ENCODE measurements at regions not wholly inside any gene's neighbourhood (a gene's known extent, or its start where the extent isn't known, plus 50 kb on each side); places are given as distances from the start of the nearest gene placed in this dataset.

- H3K9me3 ChIP-seq: no peaks in the 10 kb centered on the region
- ChIA-PET CTCF (no interaction called here), POLR2A (interaction anchor here in 1 of 2 donors (0.7 kb wide), 1 partner anchor 21 kb away, joined by 11 read pairs; no protein-coding TSS in a partner anchor)
- no peak overlapping the region for H3K4me3 ChIP-seq (ENCODE audit: control insufficient read depth in 1 of 2, extremely low read depth in 1 of 2, low read length in 1 of 2)
- no peak overlapping the region for H3K27ac ChIP-seq (ENCODE audit: low read length)
- H3K4me1 ChIP-seq (ENCODE audit: control insufficient read depth in 1 of 2, extremely low read depth in 1 of 2, insufficient read depth in 2 of 2, low read length in 2 of 2): no peaks in the 10 kb centered on the region
- no peak for ATAC-seq (replicated peaks in 1 of 4)
- Mint-ChIP-seq H3K27me3 (no peaks in the 10 kb centered on the region), H3K36me3 (no peaks in the 10 kb centered on the region), H3K27ac (no peak overlapping the region), H3K4me3 (no peak overlapping the region), H3K9me3 (peaks cover 0 to 10% (median 0%) of the 10 kb centered on the region in 3 donors), H3K4me1 (no peaks in the 10 kb centered on the region)
- WGBS (ENCODE audit: insufficient coverage): 91% methylated on average over 1 of the region's 2 CpGs
- no peaks in the 10 kb centered on the region for H3K36me3 ChIP-seq (ENCODE audit: control insufficient read depth in 2 of 2, extremely low read depth in 1 of 2, insufficient read depth in 1 of 2, low read length in 1 of 2)
- no peak for DNase-seq
- no peaks in the 10 kb centered on the region for H3K27me3 ChIP-seq (replicated peaks in 1 of 2; ENCODE audit: control insufficient read depth in 2 of 2, extremely low read depth in 1 of 2, insufficient read depth in 2 of 2, low read length in 1 of 2)
Measured at GRCh38 chr3:35078780-35079179, 560.5 kb upstream of the ARPP21 start.

GRCh38 chr3:35079403-35079802, 559.9 kb upstream of the ARPP21 start:
- Histone ChIP-seq H3K9me3 (no peaks in the 10 kb centered on the region), H3K27ac (ENCODE audit: low read length) (no peak overlapping the region), H3K27me3 (replicated peaks in 1 of 2; ENCODE audit: control insufficient read depth in 2 of 2, extremely low read depth in 1 of 2, insufficient read depth in 2 of 2, low read length in 1 of 2) (no peaks in the 10 kb centered on the region), H3K36me3 (ENCODE audit: control insufficient read depth in 2 of 2, extremely low read depth in 1 of 2, insufficient read depth in 1 of 2, low read length in 1 of 2) (no peaks in the 10 kb centered on the region), H3K4me3 (ENCODE audit: control insufficient read depth in 1 of 2, extremely low read depth in 1 of 2, low read length in 1 of 2) (no peak overlapping the region), H3K4me1 (ENCODE audit: control insufficient read depth in 1 of 2, extremely low read depth in 1 of 2, insufficient read depth in 2 of 2, low read length in 2 of 2) (no peaks in the 10 kb centered on the region)
- no peak overlapping the region for H3K27ac Mint-ChIP-seq
- no peak overlapping the region for H3K4me3 Mint-ChIP-seq
- no peak for ATAC-seq (replicated peaks in 1 of 4)
- ChIA-PET CTCF (no interaction called here), POLR2A (interaction anchor here in 1 of 2 donors (0.7 kb wide), 1 partner anchor 22 kb away, joined by 11 read pairs; no protein-coding TSS in a partner anchor)
- H3K4me1 Mint-ChIP-seq: no peaks in the 10 kb centered on the region
- DNase-seq: no peak
- no peaks in the 10 kb centered on the region for H3K36me3 Mint-ChIP-seq
- peaks cover 0 to 14% (median 0%) of the 10 kb centered on the region in 3 donors for H3K9me3 Mint-ChIP-seq
- no peaks in the 10 kb centered on the region for H3K27me3 Mint-ChIP-seq
- no CpG with 5 or more reads among the region's 1 CpG for WGBS (ENCODE audit: insufficient coverage)

- POLR2A ChIA-PET: no interaction called here
- Mint-ChIP-seq H3K4me3 (no peak overlapping the region), H3K4me1 (no peaks in the 10 kb centered on the region), H3K36me3 (no peaks in the 10 kb centered on the region), H3K9me3 (peaks cover 0 to 22% (median 0%) of the 10 kb centered on the region in 3 donors), H3K27me3 (no peaks in the 10 kb centered on the region), H3K27ac (no peak overlapping the region)
- H3K27me3 ChIP-seq (replicated peaks in 1 of 2; ENCODE audit: control insufficient read depth in 2 of 2, extremely low read depth in 1 of 2, insufficient read depth in 2 of 2, low read length in 1 of 2): no peaks in the 10 kb centered on the region
- H3K9me3 ChIP-seq: no peaks in the 10 kb centered on the region
- CTCF ChIA-PET: no interaction called here
- ATAC-seq (replicated peaks in 1 of 4): no peak
- no peaks in the 10 kb centered on the region for H3K4me1 ChIP-seq (ENCODE audit: control insufficient read depth in 1 of 2, extremely low read depth in 1 of 2, insufficient read depth in 2 of 2, low read length in 2 of 2)
- H3K4me3 ChIP-seq (ENCODE audit: control insufficient read depth in 1 of 2, extremely low read depth in 1 of 2, low read length in 1 of 2): no peak overlapping the region
- no peaks in the 10 kb centered on the region for H3K36me3 ChIP-seq (ENCODE audit: control insufficient read depth in 2 of 2, extremely low read depth in 1 of 2, insufficient read depth in 1 of 2, low read length in 1 of 2)
- no peak overlapping the region for H3K27ac ChIP-seq (ENCODE audit: low read length)
- WGBS (ENCODE audit: insufficient coverage): no CpG with 5 or more reads among the region's 1 CpG
- DNase-seq: no peak
Measured at GRCh38 chr3:35081899-35082298, 557.4 kb upstream of the ARPP21 start.

- no peak overlapping the region for H3K4me3 Mint-ChIP-seq
- Histone ChIP-seq H3K36me3 (ENCODE audit: control insufficient read depth in 2 of 2, extremely low read depth in 1 of 2, insufficient read depth in 1 of 2, low read length in 1 of 2) (no peaks in the 10 kb centered on the region), H3K27ac (ENCODE audit: low read length) (no peak overlapping the region), H3K27me3 (replicated peaks in 1 of 2; ENCODE audit: control insufficient read depth in 2 of 2, extremely low read depth in 1 of 2, insufficient read depth in 2 of 2, low read length in 1 of 2) (no peaks in the 10 kb centered on the region), H3K9me3 (no peaks in the 10 kb centered on the region), H3K4me3 (ENCODE audit: control insufficient read depth in 1 of 2, extremely low read depth in 1 of 2, low read length in 1 of 2) (no peak overlapping the region), H3K4me1 (ENCODE audit: control insufficient read depth in 1 of 2, extremely low read depth in 1 of 2, insufficient read depth in 2 of 2, low read length in 2 of 2) (no peaks in the 10 kb centered on the region)
- ChIA-PET POLR2A (no interaction called here), CTCF (no interaction called here)
- ATAC-seq (replicated peaks in 1 of 4) (no peak), DNase-seq (no peak)
- H3K27me3 Mint-ChIP-seq: no peaks in the 10 kb centered on the region
- no peaks in the 10 kb centered on the region for H3K36me3 Mint-ChIP-seq
- H3K9me3 Mint-ChIP-seq: peaks cover 13 to 52% (median 26%) of the 10 kb centered on the region in 3 donors
- WGBS (ENCODE audit: insufficient coverage): 43% methylated on average over 1 of the region's 1 CpG
- H3K27ac Mint-ChIP-seq: no peak overlapping the region
- no peaks in the 10 kb centered on the region for H3K4me1 Mint-ChIP-seq
Measured at GRCh38 chr3:35088943-35089342, 550.4 kb upstream of the ARPP21 start.

GRCh38 chr3:35114686-35115085, 524.6 kb upstream of the ARPP21 start:
- no peaks in the 10 kb centered on the region for H3K36me3 ChIP-seq (ENCODE audit: control insufficient read depth in 2 of 2, extremely low read depth in 1 of 2, insufficient read depth in 1 of 2, low read length in 1 of 2)
- no peaks in the 10 kb centered on the region for H3K27me3 Mint-ChIP-seq
- no peak overlapping the region for H3K27ac Mint-ChIP-seq

GRCh38 chr3:35120026-35120425, 519.3 kb upstream of the ARPP21 start:
- ChIA-PET POLR2A (no interaction called here), CTCF (no interaction called here)
- Mint-ChIP-seq H3K9me3 (peaks cover 0 to 12% (median 7%) of the 10 kb centered on the region in 3 donors), H3K36me3 (no peaks in the 10 kb centered on the region), H3K4me3 (no peak overlapping the region), H3K27ac (no peak overlapping the region), H3K4me1 (no peaks in the 10 kb centered on the region), H3K27me3 (no peaks in the 10 kb centered on the region)
- DNase-seq (no peak), ATAC-seq (replicated peaks in 1 of 4) (no peak)
- H3K4me1 ChIP-seq (ENCODE audit: control insufficient read depth in 1 of 2, extremely low read depth in 1 of 2, insufficient read depth in 2 of 2, low read length in 2 of 2): no peaks in the 10 kb centered on the region
- H3K27ac ChIP-seq (ENCODE audit: low read length): no peak overlapping the region
- no peaks in the 10 kb centered on the region for H3K9me3 ChIP-seq
- H3K36me3 ChIP-seq (ENCODE audit: control insufficient read depth in 2 of 2, extremely low read depth in 1 of 2, insufficient read depth in 1 of 2, low read length in 1 of 2): no peaks in the 10 kb centered on the region
- H3K4me3 ChIP-seq (ENCODE audit: control insufficient read depth in 1 of 2, extremely low read depth in 1 of 2, low read length in 1 of 2): no peak overlapping the region
- no peaks in the 10 kb centered on the region for H3K27me3 ChIP-seq (replicated peaks in 1 of 2; ENCODE audit: control insufficient read depth in 2 of 2, extremely low read depth in 1 of 2, insufficient read depth in 2 of 2, low read length in 1 of 2)

More at GRCh38 chr3:35114686-35115085, 524.6 kb upstream of the ARPP21 start:
- H3K9me3 ChIP-seq: no peaks in the 10 kb centered on the region
- ATAC-seq (replicated peaks in 1 of 4): no peak
- H3K27ac ChIP-seq (ENCODE audit: low read length): no peak overlapping the region
- ChIA-PET POLR2A (no interaction called here), CTCF (interaction anchor here (0.7 kb wide), 2 partner anchors 41 to 1061 kb away, joined by 3 to 4 read pairs; no protein-coding TSS in a partner anchor)
- H3K9me3 Mint-ChIP-seq: peaks cover 4 to 26% (median 10%) of the 10 kb centered on the region in 3 donors
- H3K36me3 Mint-ChIP-seq: no peaks in the 10 kb centered on the region
- H3K4me1 Mint-ChIP-seq: no peaks in the 10 kb centered on the region
- no CpG with 5 or more reads among the region's 3 CpGs for WGBS (ENCODE audit: insufficient coverage)
- DNase-seq: no peak
- H3K4me3 ChIP-seq (ENCODE audit: control insufficient read depth in 1 of 2, extremely low read depth in 1 of 2, low read length in 1 of 2): no peak overlapping the region
- H3K4me3 Mint-ChIP-seq: no peak overlapping the region
- no peaks in the 10 kb centered on the region for H3K27me3 ChIP-seq (replicated peaks in 1 of 2; ENCODE audit: control insufficient read depth in 2 of 2, extremely low read depth in 1 of 2, insufficient read depth in 2 of 2, low read length in 1 of 2)
- H3K4me1 ChIP-seq (ENCODE audit: control insufficient read depth in 1 of 2, extremely low read depth in 1 of 2, insufficient read depth in 2 of 2, low read length in 2 of 2): no peaks in the 10 kb centered on the region

GRCh38 chr3:35137612-35138011, 501.7 kb upstream of the ARPP21 start:
- peaks cover 3 to 16% (median 6%) of the 10 kb centered on the region in 3 donors for H3K9me3 Mint-ChIP-seq
- H3K4me1 ChIP-seq (ENCODE audit: control insufficient read depth in 1 of 2, extremely low read depth in 1 of 2, insufficient read depth in 2 of 2, low read length in 2 of 2): no peaks in the 10 kb centered on the region
- DNase-seq (no peak), ATAC-seq (replicated peaks in 1 of 4) (no peak)
- H3K9me3 ChIP-seq: no peaks in the 10 kb centered on the region
- no peak overlapping the region for H3K27ac Mint-ChIP-seq
- CTCF ChIA-PET: interaction anchor here (0.5 to 0.7 kb wide), 2 partner anchors 134 to 637 kb away, joined by 3 to 4 read pairs; no protein-coding TSS in a partner anchor
- no peak overlapping the region for H3K4me3 ChIP-seq (ENCODE audit: control insufficient read depth in 1 of 2, extremely low read depth in 1 of 2, low read length in 1 of 2)
- no peaks in the 10 kb centered on the region for H3K4me1 Mint-ChIP-seq
- no peaks in the 10 kb centered on the region for H3K27me3 ChIP-seq (replicated peaks in 1 of 2; ENCODE audit: control insufficient read depth in 2 of 2, extremely low read depth in 1 of 2, insufficient read depth in 2 of 2, low read length in 1 of 2)
- H3K27ac ChIP-seq (ENCODE audit: low read length): no peak overlapping the region
- H3K4me3 Mint-ChIP-seq: no peak overlapping the region
- H3K27me3 Mint-ChIP-seq: no peaks in the 10 kb centered on the region
- POLR2A ChIA-PET: no interaction called here
- no peaks in the 10 kb centered on the region for H3K36me3 ChIP-seq (ENCODE audit: control insufficient read depth in 2 of 2, extremely low read depth in 1 of 2, insufficient read depth in 1 of 2, low read length in 1 of 2)
- no peaks in the 10 kb centered on the region for H3K36me3 Mint-ChIP-seq
